GM18868 (cell line): ENCODE measurements at regions not wholly inside any gene's neighbourhood (a gene's known extent, or its start where the extent isn't known, plus 50 kb on each side); places are given as distances from the start of the nearest gene placed in this dataset.

Source experiments
- ATAC-seq: cut with Tn5 transposase; IDR thresholded peaks from one replicate; pipeline ENCODE4 v1.9.1; 2021; ENCODE audit warnings: mild to moderate bottlenecking, moderate library complexity; ENCODE audit not compliant: unreplicated experiment

GRCh38 chr4:110675426-110675825 is 52.5 kb upstream of the PITX2 start:
- ATAC-seq = no peak

- ATAC-seq = no peak
Observed at GRCh38 chr4:110676241-110676640, 53.4 kb upstream of the PITX2 start.

GRCh38 chr4:110678517-110679227 is 55.8 kb upstream of the PITX2 start:
- ATAC-seq = no peak

- no peak for ATAC-seq
Observed at GRCh38 chr4:110680265-110680664, 57.4 kb upstream of the PITX2 start.

- ATAC-seq = no peak
Observed at GRCh38 chr4:110681381-110681780, 58.5 kb upstream of the PITX2 start.

- no peak for ATAC-seq
Observed at GRCh38 chr4:110682311-110682710, 59.4 kb upstream of the PITX2 start.

GRCh38 chr4:110683601-110684000 is 60.7 kb upstream of the PITX2 start:
- ATAC-seq = no peak

- no peak for ATAC-seq
Observed at GRCh38 chr4:110702326-110702725, 79.4 kb upstream of the PITX2 start.

GRCh38 chr4:110704748-110705439 is 82.0 kb upstream of the PITX2 start:
- ATAC-seq = peak; percentile 84

- ATAC-seq = peak; percentile 13
Observed at GRCh38 chr4:110705440-110705782, 82.5 kb upstream of the PITX2 start.

GRCh38 chr4:110710070-110710469 is 87.2 kb upstream of the PITX2 start:
- ATAC-seq = no peak

- ATAC-seq = no peak
Observed at GRCh38 chr4:110712486-110712885, 89.6 kb upstream of the PITX2 start.

GRCh38 chr4:110730318-110730717 is 107.4 kb upstream of the PITX2 start:
- ATAC-seq = no peak

- ATAC-seq = no peak
Observed at GRCh38 chr4:110733901-110734300, 111.0 kb upstream of the PITX2 start.

GRCh38 chr4:110735686-110736085 is 112.8 kb upstream of the PITX2 start:
- ATAC-seq = no peak

- ATAC-seq = no peak
Observed at GRCh38 chr4:110737931-110738330, 115.1 kb upstream of the PITX2 start.

- ATAC-seq = no peak
Observed at GRCh38 chr4:110742143-110742542, 119.3 kb upstream of the PITX2 start.

GRCh38 chr4:110748071-110748470 is 125.2 kb upstream of the PITX2 start:
- ATAC-seq = no peak

- ATAC-seq = no peak
Observed at GRCh38 chr4:110751183-110751582, 128.3 kb upstream of the PITX2 start.

GRCh38 chr4:110751986-110752385 is 129.1 kb upstream of the PITX2 start:
- ATAC-seq = no peak

- ATAC-seq = no peak
Observed at GRCh38 chr4:110753466-110753865, 130.6 kb upstream of the PITX2 start.

GRCh38 chr4:110754716-110755115 is 131.8 kb upstream of the PITX2 start:
- no peak for ATAC-seq

- ATAC-seq = no peak
Observed at GRCh38 chr4:110769578-110769977, 146.7 kb upstream of the PITX2 start.
